Heart left ventricle (tissue), 16 donors: ENCODE measurements at regions not wholly inside any gene's neighbourhood (a gene's known extent, or its start where the extent isn't known, plus 50 kb on each side); places are given as distances from the start of the nearest gene placed in this dataset.

ENCODE experiments used
- ATAC-seq, 4 donors: fragments of 200-7000 bp; cut with Tn5 transposase; one replicate each; pipeline ENCODE4 v1.9.1; 2020 to 2022; ENCODE audit warnings: moderate library complexity in 4 of 4, mild to moderate bottlenecking in 3 of 4, moderate number of reproducible peaks in 1 of 4
- DNase-seq, 5 donors: peaks; one replicate each; pipeline ENCODE4 v3.0.0-alpha.2; 2020
- H3K27ac ChIP-seq, 12 donors: fragments of 200-600 bp; sonication (generic) in 4 of 12; one replicate each; pipeline versions ENCODE4 v1.5.0 to v1.8.0; 2016 to 2022; ENCODE audit warnings: mild to moderate bottlenecking in 2 of 12
- H3K27me3 ChIP-seq, 9 donors: fragments of 200-600 bp; sonication (generic) in 2 of 9; one replicate each; pipeline versions ENCODE4 v1.5.1 to v1.8.0; 2016 to 2022; ENCODE audit warnings: mild to moderate bottlenecking in 3 of 9
- H3K36me3 ChIP-seq, 9 donors: fragments of 200-600 bp; sonication (generic) in 2 of 9; one replicate each; pipeline versions ENCODE4 v1.5.0 to v1.8.0; 2018 to 2022; ENCODE audit warnings: mild to moderate bottlenecking in 2 of 9
- H3K4me1 ChIP-seq, 12 donors: fragments of 200-600 bp; sonication (generic) in 4 of 12; one replicate each; pipeline versions ENCODE4 v1.5.0 to v1.8.0; 2016 to 2022; ENCODE audit warnings: mild to moderate bottlenecking in 3 of 12
- H3K4me3 ChIP-seq, 12 donors: fragments of 200-600 bp; sonication (generic) in 4 of 12; one replicate each; pipeline versions ENCODE4 v1.5.0 to v1.8.0; 2017 to 2022; ENCODE audit warnings: mild to moderate bottlenecking in 9 of 12, moderate library complexity in 4 of 12
- H3K9me3 ChIP-seq, 12 donors: fragments of 200-600 bp; sonication (generic) in 4 of 12; one replicate each; pipeline versions ENCODE4 v1.5.0 to v1.8.0; 2016 to 2022; ENCODE audit warnings: mild to moderate bottlenecking in 1 of 12
- CTCF ChIP-seq, 12 donors: fragments of 200-600 bp; sonication (generic) in 4 of 12; IDR thresholded peaks; one replicate each; pipeline versions ENCODE4 v1.5.0 to v1.8.0; 2018 to 2022; ENCODE audit warnings: antibody characterized with exemption in 12 of 12, mild to moderate bottlenecking in 5 of 12
- POLR2A ChIP-seq, 2 donors: fragments of 450-650 bp; IDR thresholded peaks; one replicate each; pipeline ENCODE4 v1.6.1; 2017; ENCODE audit warnings: antibody characterized with exemption in 2 of 2, mild to moderate bottlenecking in 2 of 2, moderate library complexity in 2 of 2
- WGBS, 4 donors: extraction: QIAGEN DNeasy Blood & Tissue Kit in 2 of 4; methylation state at CpG; one replicate each; pipeline versions ENCODE4 v1.1.5 to v1.1.7; 2013 to 2018; 5-methylcytosine and 5-hydroxymethylcytosine counted together
- intact Hi-C, 10 donors: fragments of 100-400 bp; cut with DNase I; formaldehyde crosslinking; loops; one replicate each; pipeline versions ENCODE4 v1.11.1 to v1.14.2; 2022
- donor health status: ischemic (EF 13 %, LVEDD 7.1; RV severe dilation, severe dysfunction).
- donor health status: healthy with polysubstance abuse.
- donor health status: DM: no; HTN: yes; CAD: no.
- donor health status: DM: no; HTN: no; CAD: no.
- donor health status: ischemic (EF 25% LVEDD 6.9; RV normal size, moderate dysfunction).
- donor health status: ischemic (EF 25% LVEDD 5.7; RV mildly dilated, moderate dysfunction).
- donor health status: healthy.
- donor health status: DM: yes; HTN: yes; CAD: no.
- donor health status: ischemic (EF 35%, LVEDD 5.7; RV mildly dilated, moderate dysfunction).
- donor health status: nonischemic (EF 11% LVEDD 7.7; RV severe dilation, severe dysfunction).
- donor health status: DM: yes; HTN: yes; CAD: no.
- donor health status: PGD.
- donor health status: ischemic (EF 29% LVEDD 5.4; RV normal size, mild dysfunction).
- donor health status: nonischemic (EF 23%, LVEDD 6.1; RV moderate dilation, normal function).

DNA sequence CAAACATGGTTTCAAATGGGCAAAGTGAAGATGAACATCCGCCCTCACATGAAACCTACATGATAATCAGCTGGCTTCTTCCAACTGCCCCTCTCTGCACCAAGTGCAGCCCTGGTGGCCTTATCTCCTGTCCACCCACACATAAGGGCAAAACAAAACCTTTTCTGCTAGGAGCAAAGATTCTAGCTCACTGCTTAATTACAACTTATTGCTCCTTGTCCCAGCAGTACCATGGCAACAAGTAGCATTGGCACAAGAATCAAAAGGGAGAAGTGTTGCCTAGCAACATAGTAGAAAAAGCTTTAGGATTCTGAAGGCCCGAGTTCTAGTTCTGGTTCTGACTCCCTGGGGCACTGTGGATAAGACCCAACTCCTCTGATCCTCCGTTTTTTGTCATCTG is 68.7 kb upstream of the BMAL1 start:
- peak overlapping the region in 1 of 12 donors; percentile 87 for H3K27ac ChIP-seq
- H3K4me1 ChIP-seq: peaks cover 0 to 35% (median 5%) of the 10 kb centered on the region in 12 donors
- no peak overlapping the region for H3K4me3 ChIP-seq
- no peaks in the 10 kb centered on the region for H3K27me3 ChIP-seq
- DNase-seq (no peak), ATAC-seq (no peak)
- intact Hi-C loops: loop anchor here in 3 of 10 donors (2.0 to 5.0 kb wide), 3 partner anchors 128 to 178 kb away; no protein-coding TSS in a partner anchor
- no peak for TF ChIP-seq CTCF (IDR thresholded peaks at IDR 0.05)
- 75 to 90% (median 82%) methylated on average over 3 of the region's 3 CpGs for WGBS, 4 donors
- no peaks in the 10 kb centered on the region for H3K36me3 ChIP-seq
- H3K9me3 ChIP-seq: no peaks in the 10 kb centered on the region

GRCh38 chr11:13209379-13209778 is 68.2 kb upstream of the BMAL1 start:
- 86 to 90% (median 88%) methylated on average over 3 of the region's 3 CpGs for WGBS, 4 donors
- intact Hi-C loops: loop anchor here in 3 of 10 donors (2.0 to 5.0 kb wide), 3 partner anchors 127 to 178 kb away; no protein-coding TSS in a partner anchor
- Histone ChIP-seq H3K4me3 (no peak overlapping the region), H3K27ac (no peak overlapping the region), H3K27me3 (no peaks in the 10 kb centered on the region), H3K4me1 (peaks cover 0 to 35% (median 5%) of the 10 kb centered on the region in 12 donors), H3K9me3 (no peaks in the 10 kb centered on the region), H3K36me3 (no peaks in the 10 kb centered on the region)
- no peak for DNase-seq
- TF ChIP-seq POLR2A (IDR thresholded peaks at IDR 0.05): no peak
- no peak for TF ChIP-seq CTCF (IDR thresholded peaks at IDR 0.05)
- no peak for ATAC-seq

DNA sequence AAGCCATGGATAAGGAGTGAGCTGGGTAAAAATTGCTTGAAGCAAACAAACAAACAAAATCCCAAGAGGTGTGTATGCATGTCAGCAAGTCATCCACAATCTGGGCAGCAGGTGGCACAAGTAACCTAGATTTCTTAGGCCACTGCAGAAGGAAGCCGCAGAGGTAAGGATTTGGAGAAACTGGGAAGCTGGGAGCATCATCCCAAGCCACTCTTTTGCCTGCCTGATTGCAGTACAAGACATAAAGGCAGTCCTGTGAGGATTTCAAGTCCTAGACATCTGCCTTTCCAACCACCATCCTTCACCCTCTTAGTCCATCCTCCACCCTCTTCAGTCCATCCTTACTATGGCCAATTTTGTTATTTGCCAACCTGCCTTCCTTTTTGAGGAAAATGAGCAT is 67.2 kb upstream of the BMAL1 start:
- intact Hi-C loops: loop anchor here (1.0 to 10.0 kb wide), 8 partner anchors 64 to 254 kb away; partner anchors contain the start of genes BMAL1 (in 2 of the 10) and BTBD10 (in 1 of the 10)
- peak in 4 of 5 donors; percentile 39 to 58 (median 52) for DNase-seq

GRCh38 chr11:13214276-13214675 is 63.3 kb upstream of the BMAL1 start:
- intact Hi-C loops: loop anchor here in 5 of 10 donors (5.0 to 10.0 kb wide), 4 partner anchors 61 to 251 kb away; partner anchors contain the start of genes BMAL1 (in 2 of the 5) and BTBD10 (in 1 of the 5)
- WGBS, 4 donors: 48 to 61% (median 54%) methylated on average over 5 of the region's 5 CpGs
- Histone ChIP-seq H3K4me3 (no peak overlapping the region), H3K27ac (no peak overlapping the region), H3K36me3 (no peaks in the 10 kb centered on the region), H3K4me1 (peaks cover 0 to 13% (median 0%) of the 10 kb centered on the region in 12 donors), H3K27me3 (no peaks in the 10 kb centered on the region), H3K9me3 (peaks cover 0 to 3% (median 0%) of the 10 kb centered on the region in 12 donors)
- TF ChIP-seq CTCF (IDR thresholded peaks at IDR 0.05) (no peak), POLR2A (IDR thresholded peaks at IDR 0.05) (no peak)
- DNase-seq: no peak
- ATAC-seq: no peak

More for the DNA sequence above, 67.2 kb upstream of the BMAL1 start:
- Histone ChIP-seq H3K36me3 (no peaks in the 10 kb centered on the region), H3K27me3 (no peaks in the 10 kb centered on the region), H3K27ac (no peak overlapping the region), H3K4me1 (peaks cover 0 to 28% (median 5%) of the 10 kb centered on the region in 12 donors), H3K4me3 (no peak overlapping the region), H3K9me3 (no peaks in the 10 kb centered on the region)
- WGBS, 4 donors: 14 to 29% (median 15%) methylated on average over 1 of the region's 1 CpG
- ATAC-seq: peak in 3 of 4 donors; percentile 78 to 79 (median 78)
- TF ChIP-seq POLR2A (IDR thresholded peaks at IDR 0.05) (no peak), CTCF (IDR thresholded peaks at IDR 0.05) (peak; percentile 30 to 73 (median 62))
